ENCODE measurements at regions not wholly inside any gene's neighbourhood (a gene's known extent, or its start where the extent isn't known, plus 50 kb on each side); places are given as distances from the start of the nearest gene placed in this dataset.
"Not testable (repeated sequence)": the region's sequence is repeated elsewhere in the genome, so short reads cannot be mapped to it uniquely, and the experiment has no call there.

- intact Hi-C loops (cut with DNase I; ENCODE audit: low total_unique reads); DNase-seq (ENCODE audit: low spot score in 2 of 2); H3K4me3 ChIP-seq (ENCODE audit: low read depth, poor library complexity, severe bottlenecking): not testable (repeated sequence)
- WGBS, 2 donors, result 76 to 78% methylated on average over 2 of the region's 2 CpGs
These were observed 59.2 kb upstream of the CCDC180 start for GRCh38 chr9:97248252-97248651.

- H3K4me3 ChIP-seq (ENCODE audit: low read depth, poor library complexity, severe bottlenecking), result no peak overlapping the region
- no peak for DNase-seq (ENCODE audit: low spot score in 2 of 2)
- intact Hi-C loops (cut with DNase I; ENCODE audit: low total_unique reads), result no loop called here
- TF ChIP-seq CTCF (IDR thresholded peaks at IDR 0.05) (no peak), POLR2A (IDR thresholded peaks at IDR 0.05) (no peak)
- 79 to 91% methylated on average over 4 of the region's 4 CpGs for WGBS, 2 donors
These were observed 63.9 kb upstream of the CCDC180 start for GRCh38 chr9:97243606-97244005.

- intact Hi-C loops (cut with DNase I; ENCODE audit: low total_unique reads); DNase-seq (ENCODE audit: low spot score in 2 of 2); H3K4me3 ChIP-seq (ENCODE audit: low read depth, poor library complexity, severe bottlenecking): not testable (repeated sequence)
- WGBS, 2 donors, result 95% methylated on average over 5 of the region's 5 CpGs
These were observed 66.0 kb upstream of the CCDC180 start for GRCh38 chr9:97241430-97241829.

- peak overlapping the region; percentile 53 for H3K4me3 ChIP-seq (ENCODE audit: low read depth, poor library complexity, severe bottlenecking)
- 1% methylated on average over 43 to 47 of the region's 58 CpGs for WGBS, 2 donors
- intact Hi-C loops (cut with DNase I; ENCODE audit: low total_unique reads), result no loop called here
- TF ChIP-seq POLR2A (IDR thresholded peaks at IDR 0.05) (no peak), CTCF (IDR thresholded peaks at IDR 0.05) (no peak)
- DNase-seq (ENCODE audit: low spot score in 2 of 2), result peak; percentile 78 to 93
These were observed 69.2 kb upstream of the CCDC180 start for GRCh38 chr9:97237951-97238889.

GRCh38 chr9:97237311-97237786 lies 70.1 kb upstream of the CCDC180 start:
- H3K4me3 ChIP-seq (ENCODE audit: low read depth, poor library complexity, severe bottlenecking), result no peak overlapping the region
- DNase-seq (ENCODE audit: low spot score in 2 of 2), result no peak
- 76 to 85% methylated on average over 22 to 23 of the region's 23 CpGs for WGBS, 2 donors
- intact Hi-C loops (cut with DNase I; ENCODE audit: low total_unique reads), result no loop called here
- TF ChIP-seq POLR2A (IDR thresholded peaks at IDR 0.05) (no peak), CTCF (IDR thresholded peaks at IDR 0.05) (no peak)

- WGBS, 2 donors, result 93 to 95% methylated on average over 2 of the region's 2 CpGs
- H3K4me3 ChIP-seq (ENCODE audit: low read depth, poor library complexity, severe bottlenecking); intact Hi-C loops (cut with DNase I; ENCODE audit: low total_unique reads); DNase-seq (ENCODE audit: low spot score in 2 of 2): not testable (repeated sequence)
These were observed 74.5 kb upstream of the CCDC180 start for GRCh38 chr9:97233009-97233400.

GRCh38 chr9:97232060-97233008 lies 75.1 kb upstream of the CCDC180 start:
- DNase-seq (ENCODE audit: low spot score in 2 of 2); H3K4me3 ChIP-seq (ENCODE audit: low read depth, poor library complexity, severe bottlenecking); intact Hi-C loops (cut with DNase I; ENCODE audit: low total_unique reads): not testable (repeated sequence)
- 68 to 77% methylated on average over 13 of the region's 13 CpGs for WGBS, 2 donors

GRCh38 chr9:97222393-97222792 lies 85.1 kb upstream of the CCDC180 start:
- H3K4me3 ChIP-seq (ENCODE audit: low read depth, poor library complexity, severe bottlenecking); intact Hi-C loops (cut with DNase I; ENCODE audit: low total_unique reads); DNase-seq (ENCODE audit: low spot score in 2 of 2): not testable (repeated sequence)
- 29% methylated on average over 17 of the region's 21 CpGs; no CpG with 5 or more reads in 1 of the 2 donors for WGBS, 2 donors

- WGBS, 2 donors, result 1 to 12% methylated on average over 9 to 51 of the region's 78 CpGs
- H3K4me3 ChIP-seq (ENCODE audit: low read depth, poor library complexity, severe bottlenecking); intact Hi-C loops (cut with DNase I; ENCODE audit: low total_unique reads): not testable (repeated sequence)
- DNase-seq (ENCODE audit: low spot score in 2 of 2), result peak; percentile 54 to 92
These were observed 85.7 kb upstream of the CCDC180 start for GRCh38 chr9:97221478-97222355.
